ENCODE measurements at regions not wholly inside any gene's neighbourhood (a gene's known extent, or its start where the extent isn't known, plus 50 kb on each side); places are given as distances from the start of the nearest gene placed in this dataset.

GRCh38 chr20:7458459-7458858 is 481.8 kb downstream of the HAO1 start:
- intact Hi-C loops (cut with DNase I) = no loop called here
- no peaks in the 10 kb centered on the region for H3K4me1 ChIP-seq (ENCODE audit: control insufficient read depth, insufficient read depth, low read length)
- H3K4me3 ChIP-seq (ENCODE audit: low read length) = no peak overlapping the region
- no peak overlapping the region for H3K27ac ChIP-seq (ENCODE audit: low read length)
- WGBS = 88% methylated on average over 3 of the region's 3 CpGs
- DNase-seq (no peak), ATAC-seq (no peak)
- no peaks in the 10 kb centered on the region for H3K27me3 ChIP-seq (ENCODE audit: control insufficient read depth, insufficient read depth)
- no peaks in the 10 kb centered on the region for H3K9me3 ChIP-seq (ENCODE audit: control insufficient read depth, low read length)

- 51% methylated on average over 1 of the region's 1 CpG for WGBS
- no peak overlapping the region for H3K27ac ChIP-seq (ENCODE audit: low read length)
- H3K27me3 ChIP-seq (ENCODE audit: control insufficient read depth, insufficient read depth) = no peaks in the 10 kb centered on the region
- intact Hi-C loops (cut with DNase I) = no loop called here
- no peaks in the 10 kb centered on the region for H3K4me1 ChIP-seq (ENCODE audit: control insufficient read depth, insufficient read depth, low read length)
- ATAC-seq = peak in 1 of 2 donors; percentile 73
- no peak for DNase-seq
- no peak overlapping the region for H3K4me3 ChIP-seq (ENCODE audit: low read length)
- no peaks in the 10 kb centered on the region for H3K9me3 ChIP-seq (ENCODE audit: control insufficient read depth, low read length)
Observed at GRCh38 chr20:7459083-7459482, 481.2 kb downstream of the HAO1 start.

DNA sequence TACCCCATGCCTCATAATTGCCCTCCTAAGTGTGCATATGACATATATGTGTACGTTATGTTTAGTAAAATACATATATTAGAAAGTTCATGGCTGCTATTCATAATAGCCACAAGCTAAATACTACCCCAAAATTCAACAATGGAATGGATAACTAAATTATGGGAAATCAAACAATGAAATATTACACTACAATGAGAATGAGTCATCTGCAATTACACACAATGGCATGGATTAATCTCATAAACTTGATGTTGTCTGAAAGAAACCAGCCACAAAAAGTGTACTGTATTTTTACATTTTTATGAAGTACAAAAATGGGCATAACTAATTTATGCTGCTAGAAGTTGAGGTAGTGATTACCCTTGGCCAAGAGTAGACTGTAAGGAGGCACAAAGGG is 477.0 kb downstream of the HAO1 start:
- 82% methylated on average over 1 of the region's 1 CpG for WGBS
- ATAC-seq = no peak
- no peak for DNase-seq
- Histone ChIP-seq H3K4me3 (ENCODE audit: low read length) (no peak overlapping the region), H3K27me3 (ENCODE audit: control insufficient read depth, insufficient read depth) (no peaks in the 10 kb centered on the region), H3K4me1 (ENCODE audit: control insufficient read depth, insufficient read depth, low read length) (no peaks in the 10 kb centered on the region), H3K27ac (ENCODE audit: low read length) (no peak overlapping the region), H3K9me3 (ENCODE audit: control insufficient read depth, low read length) (no peaks in the 10 kb centered on the region)
- intact Hi-C loops (cut with DNase I) = no loop called here

DNA sequence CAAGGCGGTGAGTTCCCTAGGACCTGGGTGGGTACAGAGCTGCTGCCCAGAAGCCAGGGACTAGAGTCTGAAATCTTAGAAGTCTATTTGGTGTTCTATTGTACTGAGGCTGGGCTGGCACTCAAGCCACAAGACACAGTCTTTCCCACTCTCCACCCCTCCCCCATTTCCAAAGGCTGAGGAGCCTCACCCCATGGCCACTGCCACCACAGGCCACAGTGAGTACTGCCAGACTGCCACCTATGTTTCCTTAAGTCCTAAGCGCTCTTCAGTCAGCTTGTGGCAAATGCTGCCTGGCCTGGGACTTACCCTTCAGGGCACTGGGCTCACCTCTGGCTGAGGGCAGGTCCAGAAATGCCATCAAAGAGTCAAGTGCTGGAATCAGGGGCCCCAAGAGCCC is 469.3 kb downstream of the HAO1 start:
- DNase-seq = no peak

GRCh38 chr20:7490288-7490687 is 450.0 kb downstream of the HAO1 start:
- H3K9me3 ChIP-seq (ENCODE audit: control insufficient read depth, low read length) = no peaks in the 10 kb centered on the region
- H3K27ac ChIP-seq (ENCODE audit: low read length) = no peak overlapping the region
- no peak for DNase-seq
- no peak overlapping the region for H3K4me3 ChIP-seq (ENCODE audit: low read length)
- intact Hi-C loops (cut with DNase I) = no loop called here
- no peak for ATAC-seq
- H3K4me1 ChIP-seq (ENCODE audit: control insufficient read depth, insufficient read depth, low read length) = no peaks in the 10 kb centered on the region
- H3K27me3 ChIP-seq (ENCODE audit: control insufficient read depth, insufficient read depth) = no peaks in the 10 kb centered on the region

More for the DNA sequence above, 469.3 kb downstream of the HAO1 start:
- Histone ChIP-seq H3K4me1 (ENCODE audit: control insufficient read depth, insufficient read depth, low read length) (no peaks in the 10 kb centered on the region), H3K4me3 (ENCODE audit: low read length) (no peak overlapping the region), H3K27me3 (ENCODE audit: control insufficient read depth, insufficient read depth) (no peaks in the 10 kb centered on the region), H3K9me3 (ENCODE audit: control insufficient read depth, low read length) (no peaks in the 10 kb centered on the region), H3K27ac (ENCODE audit: low read length) (no peak overlapping the region)
- 72% methylated on average over 2 of the region's 2 CpGs for WGBS
- no peak for ATAC-seq
- intact Hi-C loops (cut with DNase I) = no loop called here

DNA sequence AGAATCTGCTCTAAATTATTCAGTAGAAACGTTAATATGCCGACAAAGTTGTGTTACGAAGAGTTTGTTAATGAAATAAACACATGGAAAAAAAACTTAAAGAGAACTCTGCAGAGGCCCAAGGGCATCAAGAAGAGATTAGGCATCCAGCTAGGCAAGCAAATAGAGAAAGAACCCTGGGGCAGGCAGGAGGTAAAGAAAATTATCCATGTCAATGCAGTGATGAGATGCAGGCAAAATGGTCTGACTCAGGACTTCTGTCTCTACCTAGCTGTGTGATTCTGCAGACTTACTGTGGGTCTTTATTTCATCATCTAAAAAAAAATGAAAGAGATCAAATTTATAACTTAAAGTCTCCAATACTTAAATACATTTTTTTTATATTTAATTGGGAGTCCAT is 448.0 kb downstream of the HAO1 start:
- WGBS = 77% methylated on average over 3 of the region's 3 CpGs
- ATAC-seq (no peak), DNase-seq (no peak)
- intact Hi-C loops (cut with DNase I) = no loop called here
- Histone ChIP-seq H3K4me3 (ENCODE audit: low read length) (no peak overlapping the region), H3K4me1 (ENCODE audit: control insufficient read depth, insufficient read depth, low read length) (no peaks in the 10 kb centered on the region), H3K27ac (ENCODE audit: low read length) (no peak overlapping the region), H3K9me3 (ENCODE audit: control insufficient read depth, low read length) (no peaks in the 10 kb centered on the region), H3K27me3 (ENCODE audit: control insufficient read depth, insufficient read depth) (no peaks in the 10 kb centered on the region)

DNA sequence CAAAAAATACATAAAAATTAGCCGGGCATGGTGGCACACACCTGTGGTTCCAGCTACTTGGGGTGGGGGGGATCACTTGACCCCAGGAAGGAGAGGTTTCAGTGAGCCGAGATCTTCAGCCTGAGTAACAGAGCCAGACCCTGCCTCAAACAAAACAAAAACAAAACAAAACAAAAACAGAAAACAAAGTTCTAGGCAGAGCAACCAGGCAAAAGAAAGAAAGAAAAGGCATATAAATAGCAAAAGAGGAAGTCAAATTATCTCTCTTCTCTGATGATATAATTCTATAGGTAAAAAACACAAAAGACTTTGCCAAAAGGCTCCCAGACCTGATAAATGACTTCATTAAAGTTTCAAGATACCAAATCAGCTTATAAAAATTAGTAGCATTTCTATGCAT is 446.9 kb downstream of the HAO1 start:
- intact Hi-C loops (cut with DNase I) = no loop called here
- WGBS = 80% methylated on average over 2 of the region's 2 CpGs
- Histone ChIP-seq H3K4me1 (ENCODE audit: control insufficient read depth, insufficient read depth, low read length) (no peaks in the 10 kb centered on the region), H3K4me3 (ENCODE audit: low read length) (no peak overlapping the region), H3K27me3 (ENCODE audit: control insufficient read depth, insufficient read depth) (no peaks in the 10 kb centered on the region), H3K9me3 (ENCODE audit: control insufficient read depth, low read length) (no peaks in the 10 kb centered on the region), H3K27ac (ENCODE audit: low read length) (no peak overlapping the region)
- ATAC-seq = no peak
- DNase-seq = no peak

DNA sequence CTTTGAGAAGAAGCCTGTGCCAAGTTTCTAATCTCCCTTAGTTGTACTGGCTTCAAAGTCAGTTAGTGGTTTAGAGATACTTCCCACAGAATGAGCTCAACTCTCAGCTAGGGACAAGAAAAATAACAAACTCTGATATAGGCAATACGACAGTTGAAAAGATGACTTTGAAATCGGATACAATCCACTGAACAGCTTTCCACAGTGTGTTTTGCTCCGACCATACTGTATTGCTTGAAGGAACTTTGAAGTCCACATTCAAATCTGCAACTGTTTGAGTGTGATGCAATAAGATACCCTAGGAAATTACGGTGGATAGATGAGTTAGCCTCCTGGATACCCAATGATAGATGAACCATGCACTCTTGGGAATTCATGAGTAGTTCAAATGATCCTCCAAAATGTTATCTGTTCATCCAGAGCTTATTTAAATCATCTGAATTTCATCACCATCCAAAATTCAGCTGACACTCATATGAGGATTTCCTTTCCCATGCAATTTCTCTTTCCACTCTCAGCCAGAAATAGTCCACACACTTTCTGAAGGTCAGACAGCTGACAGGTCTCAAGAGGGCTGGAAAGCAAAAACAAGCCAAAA is 443.8 kb downstream of the HAO1 start:
- 48% methylated on average over 4 of the region's 4 CpGs for WGBS
- Histone ChIP-seq H3K9me3 (ENCODE audit: control insufficient read depth, low read length) (no peaks in the 10 kb centered on the region), H3K27ac (ENCODE audit: low read length) (no peak overlapping the region), H3K4me3 (ENCODE audit: low read length) (no peak overlapping the region), H3K4me1 (ENCODE audit: control insufficient read depth, insufficient read depth, low read length) (no peaks in the 10 kb centered on the region), H3K27me3 (ENCODE audit: control insufficient read depth, insufficient read depth) (no peaks in the 10 kb centered on the region)
- no peak for ATAC-seq
- DNase-seq = no peak
- intact Hi-C loops (cut with DNase I) = no loop called here

GRCh38 chr20:7497985-7498384 is 442.3 kb downstream of the HAO1 start:
- intact Hi-C loops (cut with DNase I) = no loop called here

GRCh38 chr20:7499201-7499600 is 441.1 kb downstream of the HAO1 start:
- Histone ChIP-seq H3K27ac (ENCODE audit: low read length) (no peak overlapping the region), H3K4me1 (ENCODE audit: control insufficient read depth, insufficient read depth, low read length) (peaks cover 2% of the 10 kb centered on the region), H3K4me3 (ENCODE audit: low read length) (no peak overlapping the region), H3K27me3 (ENCODE audit: control insufficient read depth, insufficient read depth) (no peaks in the 10 kb centered on the region), H3K9me3 (ENCODE audit: control insufficient read depth, low read length) (no peaks in the 10 kb centered on the region)
- intact Hi-C loops (cut with DNase I) = no loop called here
- no peak for DNase-seq
- ATAC-seq = no peak

More at GRCh38 chr20:7497985-7498384, 442.3 kb downstream of the HAO1 start:
- no peak for ATAC-seq
- DNase-seq = no peak
- Histone ChIP-seq H3K4me1 (ENCODE audit: control insufficient read depth, insufficient read depth, low read length) (no peaks in the 10 kb centered on the region), H3K4me3 (ENCODE audit: low read length) (no peak overlapping the region), H3K27me3 (ENCODE audit: control insufficient read depth, insufficient read depth) (no peaks in the 10 kb centered on the region), H3K9me3 (ENCODE audit: control insufficient read depth, low read length) (no peaks in the 10 kb centered on the region), H3K27ac (ENCODE audit: low read length) (no peak overlapping the region)
- WGBS = 94% methylated on average over 1 of the region's 1 CpG

DNA sequence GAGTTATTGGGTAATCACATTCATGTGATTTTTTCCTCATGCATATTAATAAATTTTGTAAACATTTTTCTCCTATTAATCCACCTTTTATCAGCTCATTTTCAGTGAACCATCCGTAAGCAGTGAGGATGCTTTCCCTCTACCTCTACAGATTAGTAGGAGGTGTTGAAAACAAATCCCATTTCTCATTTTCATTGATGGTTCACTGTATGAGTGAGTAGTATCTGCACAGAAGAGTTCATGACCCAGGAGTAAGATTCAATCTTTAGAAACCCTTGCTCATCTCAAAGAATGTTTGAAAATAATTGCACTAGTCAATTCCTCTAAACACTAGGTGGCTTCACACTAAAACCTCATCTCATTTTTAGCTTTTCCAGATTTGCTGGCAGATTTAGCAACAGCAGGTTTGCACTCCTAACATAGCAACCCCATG is 440.0 kb downstream of the HAO1 start:
- H3K4me1 ChIP-seq (ENCODE audit: control insufficient read depth, insufficient read depth, low read length) = peaks cover 2% of the 10 kb centered on the region
- H3K27ac ChIP-seq (ENCODE audit: low read length) = no peak overlapping the region
- no peak overlapping the region for H3K4me3 ChIP-seq (ENCODE audit: low read length)
- H3K9me3 ChIP-seq (ENCODE audit: control insufficient read depth, low read length) = no peaks in the 10 kb centered on the region
- H3K27me3 ChIP-seq (ENCODE audit: control insufficient read depth, insufficient read depth) = no peaks in the 10 kb centered on the region
- ATAC-seq (no peak), DNase-seq (no peak)
- 68% methylated on average over 1 of the region's 1 CpG for whole genome bisulfite sequencing
- intact Hi-C loops (cut with DNase I) = no loop called here

GRCh38 chr20:7503501-7503900 is 436.8 kb downstream of the HAO1 start:
- ATAC-seq (peak; percentile 77 to 86), DNase-seq (peak in 1 of 3 donors; percentile 37)
- WGBS = 32% methylated on average over 3 of the region's 3 CpGs
- no peak overlapping the region for H3K27ac ChIP-seq (ENCODE audit: low read length)
- no peaks in the 10 kb centered on the region for H3K9me3 ChIP-seq (ENCODE audit: control insufficient read depth, low read length)
- H3K4me3 ChIP-seq (ENCODE audit: low read length) = no peak overlapping the region
- intact Hi-C loops (cut with DNase I) = no loop called here
- peaks cover 2% of the 10 kb centered on the region for H3K4me1 ChIP-seq (ENCODE audit: control insufficient read depth, insufficient read depth, low read length)
- H3K27me3 ChIP-seq (ENCODE audit: control insufficient read depth, insufficient read depth) = no peaks in the 10 kb centered on the region

All from right cardiac atrium (tissue), 5 donors.